HL-60 (cell line): ENCODE measurements at regions not wholly inside any gene's neighbourhood (a gene's known extent, or its start where the extent isn't known, plus 50 kb on each side); places are given as distances from the start of the nearest gene placed in this dataset.

ENCODE experiments used
- DNase-seq, 2 experiments: peaks; one replicate each; pipeline ENCODE4 v3.0.0-alpha.2; 2010 to 2020; ENCODE audit warnings: low read depth in 1 of 2, low spot score in 1 of 2
- H3K27ac ChIP-seq: fragments of 250-450 bp; sonication (Bioruptor Pico); replicated peaks from 2 replicates; pipeline ENCODE4 v1.5.1; 2020; ENCODE audit warnings: mild to moderate bottlenecking, moderate library complexity
- H3K27me3 ChIP-seq: fragments of 250-450 bp; sonication (Bioruptor Pico); 2 replicates; pipeline ENCODE4 v1.5.1; 2021; ENCODE audit warnings: mild to moderate bottlenecking, moderate library complexity; ENCODE audit not compliant: insufficient read depth, poor library complexity, severe bottlenecking
- H3K4me3 ChIP-seq: replicated peaks from 2 replicates; pipeline ENCODE4 v1.5.1; 2011; ENCODE audit warnings: mild to moderate bottlenecking, control low read depth, low read length; ENCODE audit not compliant: insufficient read depth
- GABPA ChIP-seq: IDR thresholded peaks from 2 replicates; pipeline ENCODE4 v1.6.1; 2012; ENCODE audit warnings: low read depth
- POLR2AphosphoS5 ChIP-seq: IDR thresholded peaks from 2 replicates; pipeline ENCODE4 v1.6.1; 2012; ENCODE audit warnings: low read depth
- SPI1 ChIP-seq: IDR thresholded peaks from 2 replicates; pipeline ENCODE4 v1.6.1; 2012; ENCODE audit warnings: low read depth, mild to moderate bottlenecking, borderline replicate concordance
- TF ChIP-seq, protein P1 (sequence below): IDR thresholded peaks from one replicate; pipeline ENCODE4 v1.5.1; 2011; ENCODE audit warnings: low read length, control low read depth, inconsistent platforms; ENCODE audit not compliant: insufficient read depth
- TF ChIP-seq, protein P2 (sequence below): IDR thresholded peaks from 2 replicates; pipeline ENCODE4 v1.6.1; 2012; ENCODE audit warnings: low read depth; ENCODE audit not compliant: insufficient replicate concordance

DNA sequence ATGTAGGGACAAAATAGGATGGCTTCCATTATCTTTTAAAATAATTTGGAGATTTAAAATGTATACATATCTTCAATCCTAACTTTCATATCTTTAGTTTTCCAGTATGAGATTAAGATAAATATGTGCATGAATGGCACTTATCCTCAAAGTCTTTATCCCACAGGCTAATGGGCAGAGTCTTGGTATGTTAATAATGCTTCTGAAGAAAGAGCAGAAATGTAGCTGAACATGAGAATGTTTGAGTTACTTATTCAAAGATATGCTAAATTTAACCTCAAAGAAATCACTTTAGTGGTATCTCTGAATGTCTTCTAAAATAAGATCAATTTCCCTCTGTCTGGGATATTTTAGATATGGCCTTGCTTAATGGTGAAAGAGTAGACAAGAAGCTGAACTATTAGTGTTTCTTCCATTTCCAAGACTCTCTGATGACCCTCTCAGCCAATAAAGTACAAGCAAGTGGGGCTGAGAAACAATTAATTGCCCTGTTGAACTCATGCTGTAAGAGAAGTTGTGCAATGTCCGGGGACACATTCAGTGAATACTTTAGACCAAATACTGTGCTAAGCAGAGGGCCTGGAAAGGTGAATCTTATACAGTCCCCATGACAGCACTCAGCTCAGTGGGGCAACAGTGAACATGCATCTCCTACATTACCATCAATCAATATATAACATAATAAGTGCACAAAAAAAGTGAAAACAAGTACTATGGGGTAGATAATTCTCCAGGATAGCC, 50.0 kb upstream of the ADAMTSL1 start:
- Histone ChIP-seq H3K4me3 (no peak overlapping the region), H3K27me3 (no peaks in the 10 kb centered on the region), H3K27ac (no peak overlapping the region)
- no peak for DNase-seq
- TF ChIP-seq, protein P1, sequence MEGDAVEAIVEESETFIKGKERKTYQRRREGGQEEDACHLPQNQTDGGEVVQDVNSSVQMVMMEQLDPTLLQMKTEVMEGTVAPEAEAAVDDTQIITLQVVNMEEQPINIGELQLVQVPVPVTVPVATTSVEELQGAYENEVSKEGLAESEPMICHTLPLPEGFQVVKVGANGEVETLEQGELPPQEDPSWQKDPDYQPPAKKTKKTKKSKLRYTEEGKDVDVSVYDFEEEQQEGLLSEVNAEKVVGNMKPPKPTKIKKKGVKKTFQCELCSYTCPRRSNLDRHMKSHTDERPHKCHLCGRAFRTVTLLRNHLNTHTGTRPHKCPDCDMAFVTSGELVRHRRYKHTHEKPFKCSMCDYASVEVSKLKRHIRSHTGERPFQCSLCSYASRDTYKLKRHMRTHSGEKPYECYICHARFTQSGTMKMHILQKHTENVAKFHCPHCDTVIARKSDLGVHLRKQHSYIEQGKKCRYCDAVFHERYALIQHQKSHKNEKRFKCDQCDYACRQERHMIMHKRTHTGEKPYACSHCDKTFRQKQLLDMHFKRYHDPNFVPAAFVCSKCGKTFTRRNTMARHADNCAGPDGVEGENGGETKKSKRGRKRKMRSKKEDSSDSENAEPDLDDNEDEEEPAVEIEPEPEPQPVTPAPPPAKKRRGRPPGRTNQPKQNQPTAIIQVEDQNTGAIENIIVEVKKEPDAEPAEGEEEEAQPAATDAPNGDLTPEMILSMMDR = no peak
- TF ChIP-seq SPI1 (no peak), POLR2AphosphoS5 (no peak), GABPA (no peak)
- TF ChIP-seq, protein P2, sequence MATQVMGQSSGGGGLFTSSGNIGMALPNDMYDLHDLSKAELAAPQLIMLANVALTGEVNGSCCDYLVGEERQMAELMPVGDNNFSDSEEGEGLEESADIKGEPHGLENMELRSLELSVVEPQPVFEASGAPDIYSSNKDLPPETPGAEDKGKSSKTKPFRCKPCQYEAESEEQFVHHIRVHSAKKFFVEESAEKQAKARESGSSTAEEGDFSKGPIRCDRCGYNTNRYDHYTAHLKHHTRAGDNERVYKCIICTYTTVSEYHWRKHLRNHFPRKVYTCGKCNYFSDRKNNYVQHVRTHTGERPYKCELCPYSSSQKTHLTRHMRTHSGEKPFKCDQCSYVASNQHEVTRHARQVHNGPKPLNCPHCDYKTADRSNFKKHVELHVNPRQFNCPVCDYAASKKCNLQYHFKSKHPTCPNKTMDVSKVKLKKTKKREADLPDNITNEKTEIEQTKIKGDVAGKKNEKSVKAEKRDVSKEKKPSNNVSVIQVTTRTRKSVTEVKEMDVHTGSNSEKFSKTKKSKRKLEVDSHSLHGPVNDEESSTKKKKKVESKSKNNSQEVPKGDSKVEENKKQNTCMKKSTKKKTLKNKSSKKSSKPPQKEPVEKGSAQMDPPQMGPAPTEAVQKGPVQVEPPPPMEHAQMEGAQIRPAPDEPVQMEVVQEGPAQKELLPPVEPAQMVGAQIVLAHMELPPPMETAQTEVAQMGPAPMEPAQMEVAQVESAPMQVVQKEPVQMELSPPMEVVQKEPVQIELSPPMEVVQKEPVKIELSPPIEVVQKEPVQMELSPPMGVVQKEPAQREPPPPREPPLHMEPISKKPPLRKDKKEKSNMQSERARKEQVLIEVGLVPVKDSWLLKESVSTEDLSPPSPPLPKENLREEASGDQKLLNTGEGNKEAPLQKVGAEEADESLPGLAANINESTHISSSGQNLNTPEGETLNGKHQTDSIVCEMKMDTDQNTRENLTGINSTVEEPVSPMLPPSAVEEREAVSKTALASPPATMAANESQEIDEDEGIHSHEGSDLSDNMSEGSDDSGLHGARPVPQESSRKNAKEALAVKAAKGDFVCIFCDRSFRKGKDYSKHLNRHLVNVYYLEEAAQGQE = no peak
